Tibial nerve (tissue), 4 donors: ENCODE measurements at regions not wholly inside any gene's neighbourhood (a gene's known extent, or its start where the extent isn't known, plus 50 kb on each side); places are given as distances from the start of the nearest gene placed in this dataset.

Experiments
- EP300 ChIP-seq, 2 donors: sonication (generic); formaldehyde crosslinking; IDR thresholded peaks; one replicate each; pipeline ENCODE4 v1.6.1; 2017; ENCODE audit warnings: antibody characterized with exemption in 2 of 2, mild to moderate bottlenecking in 1 of 2
- TF ChIP-seq, protein P1 (sequence below), 5 experiments: fragments of 200-600 bp in 3 of 5; fragments of 450-650 bp in 2 of 5; sonication (generic) in 3 of 5; IDR thresholded peaks; one replicate each; pipeline ENCODE4 v1.5.1; 2016 to 2019; ENCODE audit warnings: antibody characterized with exemption in 5 of 5, mild to moderate bottlenecking in 3 of 5, moderate library complexity in 2 of 5

- TF ChIP-seq, protein P1, sequence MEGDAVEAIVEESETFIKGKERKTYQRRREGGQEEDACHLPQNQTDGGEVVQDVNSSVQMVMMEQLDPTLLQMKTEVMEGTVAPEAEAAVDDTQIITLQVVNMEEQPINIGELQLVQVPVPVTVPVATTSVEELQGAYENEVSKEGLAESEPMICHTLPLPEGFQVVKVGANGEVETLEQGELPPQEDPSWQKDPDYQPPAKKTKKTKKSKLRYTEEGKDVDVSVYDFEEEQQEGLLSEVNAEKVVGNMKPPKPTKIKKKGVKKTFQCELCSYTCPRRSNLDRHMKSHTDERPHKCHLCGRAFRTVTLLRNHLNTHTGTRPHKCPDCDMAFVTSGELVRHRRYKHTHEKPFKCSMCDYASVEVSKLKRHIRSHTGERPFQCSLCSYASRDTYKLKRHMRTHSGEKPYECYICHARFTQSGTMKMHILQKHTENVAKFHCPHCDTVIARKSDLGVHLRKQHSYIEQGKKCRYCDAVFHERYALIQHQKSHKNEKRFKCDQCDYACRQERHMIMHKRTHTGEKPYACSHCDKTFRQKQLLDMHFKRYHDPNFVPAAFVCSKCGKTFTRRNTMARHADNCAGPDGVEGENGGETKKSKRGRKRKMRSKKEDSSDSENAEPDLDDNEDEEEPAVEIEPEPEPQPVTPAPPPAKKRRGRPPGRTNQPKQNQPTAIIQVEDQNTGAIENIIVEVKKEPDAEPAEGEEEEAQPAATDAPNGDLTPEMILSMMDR (IDR thresholded peaks at IDR 0.05) = no peak
- no peak for TF ChIP-seq EP300 (IDR thresholded peaks at IDR 0.05)
These were observed 426.9 kb upstream of the MIS18BP1 start for GRCh38 chr14:45679853-45680252.
